ENCODE measurements at regions not wholly inside any gene's neighbourhood (a gene's known extent, or its start where the extent isn't known, plus 50 kb on each side); places are given as distances from the start of the nearest gene placed in this dataset.

GRCh38 chr10:131710142-131710861 lies 190.5 kb upstream of the PPP2R2D start:
- no peak for TF ChIP-seq MAX (IDR thresholded peaks at IDR 0.05; ENCODE audit: low read depth, low read length)
- no peak for TF ChIP-seq MEF2B (IDR thresholded peaks at IDR 0.05; ENCODE audit: partially characterized antibody, poor library complexity, severe bottlenecking)
- H3K79me2 ChIP-seq (ENCODE audit: control insufficient read depth, insufficient read depth, low read length): no peaks in the 10 kb centered on the region
- H3K9ac ChIP-seq (ENCODE audit: control insufficient read depth, insufficient read depth, low read length): no peak overlapping the region
- ChIA-PET RAD21 (ENCODE audit: unreplicated experiment) (no interaction called here), SMC1A (ENCODE audit: uncharacterized antibody, unreplicated experiment) (no interaction called here), POLR2A (no interaction called here), CTCF (no interaction called here)
- H3K4me3 ChIP-seq: no peak overlapping the region
- H3K9me3 ChIP-seq (replicated peaks; ENCODE audit: control insufficient read depth, insufficient read depth, low read length): no peaks in the 10 kb centered on the region; the same call in 2 of the 3 replicates
- no TSS peak for BruUV-seq (replicated peaks)
- H3K4me1 ChIP-seq (ENCODE audit: control insufficient read depth, insufficient read depth, low read length): no peaks in the 10 kb centered on the region
- in situ Hi-C loops (cut with MboI) (no loop called here), intact Hi-C loops (cut with micrococcal nuclease; ENCODE audit: unreplicated experiment) (no loop called here)
- DNase-seq (ENCODE audit: low read depth, low spot score): no peak
- H2AFZ ChIP-seq (ENCODE audit: control insufficient read depth, low read depth, low read length): no peak overlapping the region
- H3K27ac ChIP-seq (ENCODE audit: control insufficient read depth, insufficient read depth): no peak overlapping the region
- no peaks in the 10 kb centered on the region for H3K36me3 ChIP-seq (ENCODE audit: control insufficient read depth in 2 of 2, insufficient read depth in 2 of 2, low read length in 1 of 2)
- H4K20me1 ChIP-seq (ENCODE audit: control insufficient read depth, insufficient read depth): no peaks in the 10 kb centered on the region
- 41% methylated on average over 17 of the region's 17 CpGs for WGBS (ENCODE audit: insufficient coverage, insufficient replicate concordance, low lambda C conversion rate, missing lambda C conversion rate)
- FAIRE-seq: no peak
- no peak for ATAC-seq
- no peaks in the 10 kb centered on the region for H3K27me3 ChIP-seq (replicated peaks in 1 of 2; ENCODE audit: control insufficient read depth in 2 of 2, insufficient read depth in 2 of 2, low read length in 1 of 2)
- no peak overlapping the region for H3K4me2 ChIP-seq (ENCODE audit: control insufficient read depth, insufficient read depth)

- no peaks in the 10 kb centered on the region for H3K9me3 ChIP-seq (replicated peaks; ENCODE audit: control insufficient read depth, insufficient read depth, low read length)
- ChIA-PET POLR2A (no interaction called here), CTCF (no interaction called here), RAD21 (ENCODE audit: unreplicated experiment) (no interaction called here), SMC1A (ENCODE audit: uncharacterized antibody, unreplicated experiment) (no interaction called here)
- H4K20me1 ChIP-seq (ENCODE audit: control insufficient read depth, insufficient read depth): no peaks in the 10 kb centered on the region
- no peak overlapping the region for H3K4me3 ChIP-seq
- TF ChIP-seq RELB (IDR thresholded peaks at IDR 0.05; ENCODE audit: low read depth): no peak
- no peak overlapping the region for H3K4me2 ChIP-seq (ENCODE audit: control insufficient read depth, insufficient read depth)
- no peak for FAIRE-seq
- BruUV-seq (replicated peaks): no TSS peak
- intact Hi-C loops (cut with micrococcal nuclease; ENCODE audit: unreplicated experiment): no loop called here
- DNase-seq (ENCODE audit: low read depth, low spot score): no peak
- in situ Hi-C loops (cut with MboI): no loop called here
- ATAC-seq: no peak
- H3K27me3 ChIP-seq (replicated peaks in 1 of 2; ENCODE audit: control insufficient read depth in 2 of 2, insufficient read depth in 2 of 2, low read length in 1 of 2): no peaks in the 10 kb centered on the region
- no peak overlapping the region for H2AFZ ChIP-seq (ENCODE audit: control insufficient read depth, low read depth, low read length)
- no peak overlapping the region for H3K27ac ChIP-seq (ENCODE audit: control insufficient read depth, insufficient read depth)
- no peaks in the 10 kb centered on the region for H3K4me1 ChIP-seq (ENCODE audit: control insufficient read depth, insufficient read depth, low read length)
- WGBS (ENCODE audit: insufficient coverage, insufficient replicate concordance, low lambda C conversion rate, missing lambda C conversion rate): 52% methylated on average over 4 of the region's 5 CpGs
- no peak overlapping the region for H3K9ac ChIP-seq (ENCODE audit: control insufficient read depth, insufficient read depth, low read length)
- H3K79me2 ChIP-seq (ENCODE audit: control insufficient read depth, insufficient read depth, low read length): no peaks in the 10 kb centered on the region
- no peaks in the 10 kb centered on the region; a peak in 1 of 4 replicates for H3K36me3 ChIP-seq (ENCODE audit: control insufficient read depth in 2 of 2, insufficient read depth in 2 of 2, low read length in 1 of 2)
These were observed 178.7 kb upstream of the PPP2R2D start for GRCh38 chr10:131722121-131722520.
